Hepatocyte (in vitro differentiated cells): ENCODE measurements at regions not wholly inside any gene's neighbourhood (a gene's known extent, or its start where the extent isn't known, plus 50 kb on each side); places are given as distances from the start of the nearest gene placed in this dataset.

Source experiments
- DNase-seq: peaks from one replicate; pipeline ENCODE4 v3.0.0-alpha.2; 2016; ENCODE audit warnings: low spot score
- H2AFZ ChIP-seq: fragments of 200-600 bp; sonication (generic); 2 replicates; pipeline ENCODE4 v1.6.0; 2016; ENCODE audit warnings: antibody characterized with exemption, mild to moderate bottlenecking
- H3K27ac ChIP-seq: fragments of 200-600 bp; sonication (generic); 2 replicates; pipeline ENCODE4 v1.5.1; 2016; ENCODE audit warnings: mild to moderate bottlenecking
- H3K27me3 ChIP-seq: fragments of 200-600 bp; sonication (generic); 2 replicates; pipeline ENCODE4 v1.6.1; 2016
- H3K36me3 ChIP-seq: fragments of 200-600 bp; sonication (generic); replicated peaks from 2 replicates; pipeline ENCODE4 v1.5.1; 2016; ENCODE audit warnings: low read depth; ENCODE audit not compliant: insufficient read depth
- H3K4me1 ChIP-seq: fragments of 200-600 bp; sonication (generic); 2 replicates; pipeline ENCODE4 v1.5.1; 2016; ENCODE audit warnings: mild to moderate bottlenecking, moderate library complexity; ENCODE audit not compliant: insufficient read depth
- H3K4me2 ChIP-seq: fragments of 200-600 bp; sonication (generic); 2 replicates; pipeline ENCODE4 v1.6.0; 2016
- H3K4me3 ChIP-seq: fragments of 200-600 bp; sonication (generic); 2 replicates; pipeline ENCODE4 v1.5.1; 2016; ENCODE audit warnings: mild to moderate bottlenecking
- H3K79me2 ChIP-seq: fragments of 200-600 bp; sonication (generic); 2 replicates; pipeline ENCODE4 v1.6.0; 2017; ENCODE audit warnings: mild to moderate bottlenecking
- H3K9me2 ChIP-seq: fragments of 200-600 bp; sonication (generic); replicated peaks from 2 replicates; pipeline ENCODE4 v1.6.0; 2017; ENCODE audit warnings: mild to moderate bottlenecking; ENCODE audit not compliant: insufficient read depth
- H3K9me3 ChIP-seq: fragments of 200-600 bp; sonication (generic); 2 replicates; pipeline ENCODE4 v1.5.1; 2016; ENCODE audit warnings: low read depth, mild to moderate bottlenecking
- H4K20me1 ChIP-seq: fragments of 200-600 bp; sonication (generic); 2 replicates; pipeline ENCODE4 v1.6.0; 2016; ENCODE audit warnings: mild to moderate bottlenecking; ENCODE audit not compliant: insufficient read depth, poor library complexity, severe bottlenecking
- EZH2 ChIP-seq: fragments of 200-600 bp; sonication (generic); IDR thresholded peaks from 2 replicates; pipeline ENCODE4 v1.6.1; 2016; ENCODE audit warnings: antibody characterized with exemption, mild to moderate bottlenecking, borderline replicate concordance
- EZH2phosphoT487 ChIP-seq: fragments of 200-600 bp; sonication (generic); IDR thresholded peaks from one replicate; pipeline ENCODE4 v1.6.1; 2018; ENCODE audit warnings: antibody characterized with exemption, mild to moderate bottlenecking, low read depth, moderate library complexity; ENCODE audit not compliant: unreplicated experiment, severe bottlenecking
- WGBS: methylation state at CpG from one replicate; pipeline ENCODE4 v1.1.6; 2016; ENCODE audit warnings: low lambda C conversion rate; ENCODE audit errors: missing lambda C conversion rate; 5-methylcytosine and 5-hydroxymethylcytosine counted together
- TF ChIP-seq, protein P1 (sequence below): fragments of 200-600 bp; sonication (generic); IDR thresholded peaks from 2 replicates; pipeline ENCODE4 v1.5.1; 2016; ENCODE audit warnings: antibody characterized with exemption, mild to moderate bottlenecking; ENCODE audit not compliant: poor library complexity

DNA sequence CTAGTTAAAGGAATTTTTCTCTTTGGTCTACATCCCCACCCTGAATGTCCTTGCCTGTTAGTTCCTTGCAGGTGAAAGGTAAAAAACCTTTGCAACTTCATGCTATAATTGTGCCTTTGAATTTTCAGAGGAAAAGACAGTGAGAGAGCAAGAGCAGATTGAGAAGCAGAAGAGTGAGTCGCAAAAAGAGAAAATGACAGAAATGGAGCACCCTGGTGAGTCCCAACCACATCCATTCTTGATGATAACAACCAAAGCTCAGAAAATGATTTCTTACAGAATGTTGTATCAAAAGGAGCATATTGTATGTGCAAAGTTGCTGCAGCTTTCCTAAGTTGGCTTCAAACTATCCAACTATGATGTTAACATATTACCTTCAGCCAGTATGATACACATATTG is 165.2 kb upstream of the CENPW start:
- H3K79me2 ChIP-seq, result no peaks in the 10 kb centered on the region
- no peaks in the 10 kb centered on the region for H4K20me1 ChIP-seq
- no peak overlapping the region for H3K4me2 ChIP-seq
- no peak for DNase-seq
- no peak for TF ChIP-seq EZH2
- TF ChIP-seq, protein P1, sequence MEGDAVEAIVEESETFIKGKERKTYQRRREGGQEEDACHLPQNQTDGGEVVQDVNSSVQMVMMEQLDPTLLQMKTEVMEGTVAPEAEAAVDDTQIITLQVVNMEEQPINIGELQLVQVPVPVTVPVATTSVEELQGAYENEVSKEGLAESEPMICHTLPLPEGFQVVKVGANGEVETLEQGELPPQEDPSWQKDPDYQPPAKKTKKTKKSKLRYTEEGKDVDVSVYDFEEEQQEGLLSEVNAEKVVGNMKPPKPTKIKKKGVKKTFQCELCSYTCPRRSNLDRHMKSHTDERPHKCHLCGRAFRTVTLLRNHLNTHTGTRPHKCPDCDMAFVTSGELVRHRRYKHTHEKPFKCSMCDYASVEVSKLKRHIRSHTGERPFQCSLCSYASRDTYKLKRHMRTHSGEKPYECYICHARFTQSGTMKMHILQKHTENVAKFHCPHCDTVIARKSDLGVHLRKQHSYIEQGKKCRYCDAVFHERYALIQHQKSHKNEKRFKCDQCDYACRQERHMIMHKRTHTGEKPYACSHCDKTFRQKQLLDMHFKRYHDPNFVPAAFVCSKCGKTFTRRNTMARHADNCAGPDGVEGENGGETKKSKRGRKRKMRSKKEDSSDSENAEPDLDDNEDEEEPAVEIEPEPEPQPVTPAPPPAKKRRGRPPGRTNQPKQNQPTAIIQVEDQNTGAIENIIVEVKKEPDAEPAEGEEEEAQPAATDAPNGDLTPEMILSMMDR, result no peak
- no peak for TF ChIP-seq EZH2phosphoT487
- H2AFZ ChIP-seq, result no peak overlapping the region
- 100% methylated on average over 1 of the region's 1 CpG for WGBS
- no peaks in the 10 kb centered on the region for H3K27me3 ChIP-seq
- no peak overlapping the region for H3K27ac ChIP-seq
- H3K36me3 ChIP-seq, result no peaks in the 10 kb centered on the region
- H3K4me1 ChIP-seq, result no peaks in the 10 kb centered on the region
- H3K9me2 ChIP-seq, result no peaks in the 10 kb centered on the region
- H3K4me3 ChIP-seq, result no peak overlapping the region
- no peaks in the 10 kb centered on the region for H3K9me3 ChIP-seq

DNA sequence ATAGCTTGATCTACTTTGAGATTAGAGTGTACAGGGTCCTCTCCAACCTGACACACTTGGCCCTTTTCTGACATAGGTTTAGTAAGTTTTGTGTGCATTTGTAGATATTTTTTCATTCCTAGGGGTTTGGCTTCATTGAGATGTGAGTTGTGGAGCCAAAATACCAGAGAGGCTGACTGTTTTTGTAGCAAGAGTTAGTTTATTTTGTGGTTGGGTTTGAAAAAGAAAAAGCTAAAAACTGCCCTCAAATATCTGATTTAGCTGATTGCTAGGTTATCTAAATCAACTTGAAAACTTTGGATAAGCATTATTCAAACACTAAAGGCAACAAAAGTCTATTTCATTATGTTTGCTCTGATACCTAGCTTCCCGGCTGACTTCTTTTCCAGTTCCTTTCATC is 164.7 kb upstream of the CENPW start:
- Histone ChIP-seq H3K79me2 (no peaks in the 10 kb centered on the region), H3K4me1 (no peaks in the 10 kb centered on the region), H4K20me1 (no peaks in the 10 kb centered on the region), H3K9me3 (no peaks in the 10 kb centered on the region), H3K9me2 (no peaks in the 10 kb centered on the region), H2AFZ (no peak overlapping the region), H3K27ac (no peak overlapping the region), H3K36me3 (no peaks in the 10 kb centered on the region), H3K4me3 (no peak overlapping the region), H3K27me3 (no peaks in the 10 kb centered on the region), H3K4me2 (no peak overlapping the region)
- 72% methylated on average over 1 of the region's 1 CpG for WGBS
- no peak for DNase-seq
- TF ChIP-seq EZH2phosphoT487 (no peak), EZH2 (no peak)
- TF ChIP-seq, protein P1, result no peak

GRCh38 chr6:126176282-126176681 is 163.6 kb upstream of the CENPW start:
- Histone ChIP-seq H4K20me1 (no peaks in the 10 kb centered on the region), H3K36me3 (no peaks in the 10 kb centered on the region), H3K9me2 (no peaks in the 10 kb centered on the region), H2AFZ (no peak overlapping the region), H3K4me3 (no peak overlapping the region), H3K27ac (no peak overlapping the region), H3K79me2 (no peaks in the 10 kb centered on the region), H3K4me1 (no peaks in the 10 kb centered on the region), H3K9me3 (no peaks in the 10 kb centered on the region), H3K4me2 (no peak overlapping the region), H3K27me3 (no peaks in the 10 kb centered on the region)
- TF ChIP-seq, protein P1, result peak; percentile 30
- TF ChIP-seq EZH2phosphoT487, result no peak
- no peak for DNase-seq

GRCh38 chr6:126180585-126180984 is 159.3 kb upstream of the CENPW start:
- 82% methylated on average over 4 of the region's 4 CpGs for WGBS
- H4K20me1 ChIP-seq, result no peaks in the 10 kb centered on the region
- no peak for DNase-seq
- no peaks in the 10 kb centered on the region for H3K9me3 ChIP-seq
- H3K36me3 ChIP-seq, result no peaks in the 10 kb centered on the region
- no peak overlapping the region for H3K4me2 ChIP-seq
- H3K4me3 ChIP-seq, result no peak overlapping the region
- H2AFZ ChIP-seq, result no peak overlapping the region
- H3K79me2 ChIP-seq, result no peaks in the 10 kb centered on the region
- TF ChIP-seq EZH2phosphoT487, result no peak
- TF ChIP-seq, protein P1, result no peak
- no peak for TF ChIP-seq EZH2
- H3K9me2 ChIP-seq, result no peaks in the 10 kb centered on the region
- no peaks in the 10 kb centered on the region for H3K27me3 ChIP-seq
- no peak overlapping the region for H3K27ac ChIP-seq
- H3K4me1 ChIP-seq, result no peaks in the 10 kb centered on the region
